IPS DF 4.7 (cell line): ENCODE measurements at regions not wholly inside any gene's neighbourhood (a gene's known extent, or its start where the extent isn't known, plus 50 kb on each side); places are given as distances from the start of the nearest gene placed in this dataset.

ENCODE experiments used
- DNase-seq: peaks from one replicate; pipeline ENCODE4 v3.0.0-alpha.2; 2013; ENCODE audit warnings: low spot score; ENCODE audit errors: extremely low read depth

DNA sequence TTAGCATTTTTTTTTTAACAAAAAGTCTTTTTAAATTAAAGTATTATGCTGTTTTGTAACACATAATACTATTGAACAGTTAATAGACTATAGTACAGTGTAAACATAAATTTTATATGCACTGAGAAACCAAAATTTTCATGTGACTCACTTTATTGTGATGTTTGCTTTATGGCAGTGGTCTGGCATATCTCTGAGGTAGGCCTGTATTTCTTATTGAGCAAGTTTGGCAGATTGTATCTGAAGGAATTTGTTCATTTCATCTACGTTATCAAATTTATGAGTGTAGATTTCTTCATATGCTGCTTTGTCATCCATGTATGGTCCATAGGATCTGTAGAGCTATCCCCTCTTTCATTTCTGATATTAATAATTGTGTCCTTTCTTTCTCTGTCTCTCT, 78.8 kb upstream of the PDE3A start:
- no peak for DNase-seq

DNA sequence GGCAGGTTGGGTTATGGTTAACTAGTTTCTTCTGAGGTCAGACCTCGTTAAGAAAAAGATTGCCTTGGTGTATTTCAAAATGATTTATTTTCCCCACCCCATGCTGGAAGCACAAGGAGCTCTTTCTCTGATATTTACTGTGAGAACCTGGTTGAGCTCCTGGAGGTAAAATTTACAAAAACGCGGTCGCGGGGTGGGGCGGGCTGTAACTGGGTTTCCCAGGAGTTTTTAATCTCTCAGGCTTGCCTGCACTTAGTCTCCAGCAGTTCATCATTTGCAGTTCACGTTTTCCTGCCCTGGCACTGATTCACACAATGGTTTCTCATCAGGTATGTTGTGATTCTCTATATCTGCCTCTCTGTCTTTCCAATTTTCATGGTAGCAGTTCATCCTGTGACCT, 67.9 kb upstream of the PDE3A start:
- DNase-seq = no peak

DNA sequence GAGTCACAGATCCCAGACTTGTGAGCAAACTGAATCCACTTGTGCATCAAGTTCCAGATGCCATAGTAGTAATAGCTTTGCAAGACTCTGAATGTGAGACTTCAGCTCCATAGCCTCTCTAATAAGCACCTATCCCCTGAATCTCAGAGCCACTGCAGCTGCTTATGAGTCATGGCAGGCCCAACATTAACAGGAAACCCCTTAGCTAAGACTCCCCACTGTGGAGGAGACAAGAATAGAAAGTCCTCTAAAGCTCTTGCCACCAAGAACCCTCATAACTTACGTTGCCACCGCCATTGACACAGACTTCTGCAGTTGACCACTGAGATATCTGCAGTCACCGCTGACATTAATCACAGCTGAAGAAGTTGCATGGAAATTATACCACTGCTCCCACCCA, 62.9 kb upstream of the PDE3A start:
- no peak for DNase-seq

DNA sequence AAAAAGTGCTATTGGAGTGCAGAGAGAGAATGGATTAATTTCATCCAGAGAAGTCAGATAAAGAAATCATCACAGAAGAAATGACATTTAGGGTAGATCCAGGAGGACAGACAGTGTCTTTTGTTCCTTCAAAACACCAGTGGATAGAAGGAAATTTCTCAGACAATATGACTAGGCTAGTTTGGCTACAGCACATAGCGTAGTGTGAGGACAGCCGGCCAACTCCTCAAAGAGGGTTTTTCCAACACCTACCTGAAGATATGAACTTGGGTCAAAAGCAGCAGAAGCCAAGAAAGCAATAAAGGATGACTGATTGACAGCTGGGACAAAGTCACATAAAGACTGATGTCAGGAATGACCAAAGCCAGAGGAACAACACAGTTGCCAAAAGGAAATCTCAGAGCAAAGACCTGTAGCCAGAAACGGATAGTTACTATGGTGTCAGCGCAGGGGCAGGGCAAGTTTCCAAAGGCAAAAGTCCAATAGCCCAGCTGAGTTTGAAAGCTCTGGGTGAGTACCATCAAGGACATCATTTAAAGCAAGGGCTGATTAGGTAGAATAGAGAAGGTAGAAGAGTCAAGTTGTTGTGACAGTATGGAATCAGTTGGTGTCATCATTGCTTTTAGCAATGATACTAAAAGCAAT, 58.7 kb upstream of the PDE3A start:
- no peak for DNase-seq

DNA sequence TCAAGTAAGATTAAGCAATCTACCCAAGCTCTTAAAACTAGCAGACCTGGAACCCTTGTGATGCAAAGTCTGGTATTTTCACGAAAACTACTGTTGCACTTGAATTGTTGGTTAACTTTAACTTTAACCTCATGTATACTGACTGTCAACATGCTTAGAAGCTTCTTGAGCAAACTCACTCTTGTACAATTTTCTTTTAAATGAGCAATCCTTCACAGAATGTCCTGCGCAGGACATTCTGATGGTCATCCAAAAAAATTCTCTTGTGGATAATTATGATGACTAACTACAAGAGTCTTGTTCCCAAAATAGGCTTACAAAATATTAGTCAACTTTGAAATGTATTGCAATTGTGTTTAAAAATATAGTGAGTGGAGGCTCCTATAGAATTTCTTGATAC, 54.0 kb upstream of the PDE3A start:
- no peak for DNase-seq

DNA sequence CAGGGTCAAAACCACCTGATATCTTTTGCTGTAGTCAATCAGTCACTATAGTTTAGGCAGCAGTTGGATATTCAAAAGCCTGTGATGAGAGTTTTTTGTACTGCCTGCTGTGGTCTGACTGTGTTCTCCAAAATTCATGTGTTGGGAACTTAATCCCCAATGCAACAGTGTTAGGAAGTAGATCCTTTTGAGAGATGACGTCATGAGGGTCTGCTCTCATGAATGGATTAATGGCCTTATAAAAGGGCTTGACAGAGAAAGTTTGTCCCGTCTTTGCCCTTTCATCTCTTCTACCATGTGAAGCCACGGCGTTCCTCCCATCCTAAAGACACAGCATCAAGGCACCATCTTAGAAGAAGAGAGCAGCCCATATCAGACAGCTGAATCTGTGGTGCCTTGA, 50.8 kb upstream of the PDE3A start:
- no peak for DNase-seq
